HUES48 (cell line): ENCODE measurements at regions not wholly inside any gene's neighbourhood (a gene's known extent, or its start where the extent isn't known, plus 50 kb on each side); places are given as distances from the start of the nearest gene placed in this dataset.
"Not testable (repeated sequence)": the region's sequence is repeated elsewhere in the genome, so short reads cannot be mapped to it uniquely, and the experiment has no call there.

ENCODE experiments used
- H3K27ac ChIP-seq: one replicate; pipeline ENCODE4 v1.7.0; 2013; ENCODE audit warnings: low read depth, low read length, inconsistent platforms
- H3K27me3 ChIP-seq: 2 replicates; pipeline ENCODE4 v1.6.1; 2013; ENCODE audit warnings: mild to moderate bottlenecking, low read length; ENCODE audit not compliant: control insufficient read depth, insufficient read depth
- H3K36me3 ChIP-seq: 2 replicates; pipeline ENCODE4 v1.6.1; 2013; ENCODE audit warnings: low read length; ENCODE audit not compliant: control insufficient read depth, insufficient read depth
- H3K4me1 ChIP-seq: 2 replicates; pipeline ENCODE4 v1.6.1; 2013; ENCODE audit warnings: mild to moderate bottlenecking, low read length; ENCODE audit not compliant: control insufficient read depth, insufficient read depth
- H3K4me3 ChIP-seq: 2 replicates; pipeline ENCODE4 v1.5.1; 2013; ENCODE audit warnings: mild to moderate bottlenecking, low read depth, low read length
- H3K9ac ChIP-seq: 2 replicates; pipeline ENCODE4 v1.6.1; 2013; ENCODE audit warnings: mild to moderate bottlenecking, low read depth, low read length, moderate library complexity
- H3K9me3 ChIP-seq: 2 replicates; pipeline ENCODE4 v1.6.1; 2013; ENCODE audit warnings: low read length; ENCODE audit not compliant: control insufficient read depth, insufficient read depth

DNA sequence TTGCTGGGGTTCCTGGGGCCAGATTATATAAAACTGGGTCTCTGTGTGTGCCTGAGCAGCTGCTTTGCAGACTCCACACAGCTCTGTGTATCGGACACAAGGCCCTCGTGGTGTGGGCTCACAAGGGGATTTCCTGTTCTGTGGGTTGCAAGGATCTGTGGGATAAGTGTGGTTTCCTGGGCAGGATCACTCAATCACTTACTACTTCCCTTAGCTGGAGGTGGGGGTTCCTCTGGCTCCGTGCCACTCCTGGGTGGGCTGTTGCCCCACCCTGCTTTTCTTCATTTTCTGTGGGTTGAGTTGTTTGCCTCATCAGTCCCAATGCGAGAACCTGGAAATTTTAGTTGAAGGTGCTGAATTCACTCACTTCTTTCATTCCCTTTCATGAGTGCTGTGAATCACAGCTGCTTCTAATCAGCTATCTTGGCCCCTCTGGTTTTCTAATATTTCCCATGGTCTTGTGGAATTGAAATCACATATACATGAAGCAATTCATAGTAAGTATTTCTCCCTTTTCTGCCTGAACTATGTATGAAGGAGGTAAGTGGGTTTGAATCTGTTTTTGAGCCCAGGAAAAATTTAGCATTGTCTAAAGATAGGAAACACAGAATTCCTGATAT is 196.3 kb downstream of the DCDC2C start:
- Histone ChIP-seq H3K9me3 (peaks cover 9% of the 10 kb centered on the region; the same call in 1 of the 2 replicates), H3K27ac (no peak overlapping the region), H3K9ac (no peak overlapping the region), H3K4me3 (no peak overlapping the region), H3K27me3 (no peaks in the 10 kb centered on the region), H3K4me1 (no peaks in the 10 kb centered on the region), H3K36me3 (no peaks in the 10 kb centered on the region)

DNA sequence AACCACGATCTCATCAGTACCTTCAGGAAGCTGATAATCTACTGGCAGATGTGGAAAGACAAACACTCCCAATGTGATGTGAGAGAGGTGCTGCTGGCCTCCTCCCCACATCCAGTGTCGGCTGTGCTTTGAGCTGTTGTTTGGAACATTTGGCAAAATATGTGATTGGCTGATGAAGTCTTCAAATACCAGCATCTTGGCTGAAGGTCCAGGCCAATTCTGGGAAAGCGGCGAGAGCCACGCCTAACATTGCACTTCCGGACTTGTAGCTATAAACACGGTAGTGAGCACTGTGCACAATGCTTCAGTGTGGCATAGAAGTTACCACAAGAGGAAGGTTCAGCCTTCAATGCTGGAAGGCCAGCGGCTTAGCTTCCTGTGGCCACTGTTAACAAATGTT is 198.8 kb downstream of the DCDC2C start:
- Histone ChIP-seq H3K4me1 (no peaks in the 10 kb centered on the region), H3K9me3 (peaks cover 13% of the 10 kb centered on the region), H3K9ac (no peak overlapping the region), H3K4me3 (no peak overlapping the region), H3K27ac (no peak overlapping the region), H3K27me3 (no peaks in the 10 kb centered on the region), H3K36me3 (no peaks in the 10 kb centered on the region)

- Histone ChIP-seq H3K4me1 (no peaks in the 10 kb centered on the region), H3K9ac (no peak overlapping the region), H3K27me3 (no peaks in the 10 kb centered on the region), H3K36me3 (no peaks in the 10 kb centered on the region), H3K9me3 (peaks cover 26% of the 10 kb centered on the region), H3K27ac (no peak overlapping the region), H3K4me3 (no peak overlapping the region)
These were observed 200.7 kb downstream of the DCDC2C start for GRCh38 chr2:3904061-3904460.

- H3K4me1 ChIP-seq, H3K36me3 ChIP-seq, H3K9ac ChIP-seq, H3K27me3 ChIP-seq, H3K27ac ChIP-seq, H3K4me3 ChIP-seq: not testable (repeated sequence)
- peaks cover 35% of the 10 kb centered on the region for H3K9me3 ChIP-seq
These were observed 205.1 kb downstream of the DCDC2C start for GRCh38 chr2:3908498-3908897.

- Histone ChIP-seq H3K4me1 (no peaks in the 10 kb centered on the region), H3K4me3 (no peak overlapping the region), H3K9me3 (peaks cover 25% of the 10 kb centered on the region), H3K36me3 (no peaks in the 10 kb centered on the region), H3K9ac (no peak overlapping the region), H3K27ac (no peak overlapping the region), H3K27me3 (no peaks in the 10 kb centered on the region)
These were observed 208.6 kb downstream of the DCDC2C start for GRCh38 chr2:3911882-3912455.

- Histone ChIP-seq H3K4me1 (no peaks in the 10 kb centered on the region), H3K9me3 (peaks cover 20% of the 10 kb centered on the region), H3K27ac (no peak overlapping the region), H3K9ac (no peak overlapping the region), H3K4me3 (no peak overlapping the region), H3K27me3 (no peaks in the 10 kb centered on the region), H3K36me3 (no peaks in the 10 kb centered on the region)
These were observed 209.8 kb downstream of the DCDC2C start for GRCh38 chr2:3913166-3913565.

DNA sequence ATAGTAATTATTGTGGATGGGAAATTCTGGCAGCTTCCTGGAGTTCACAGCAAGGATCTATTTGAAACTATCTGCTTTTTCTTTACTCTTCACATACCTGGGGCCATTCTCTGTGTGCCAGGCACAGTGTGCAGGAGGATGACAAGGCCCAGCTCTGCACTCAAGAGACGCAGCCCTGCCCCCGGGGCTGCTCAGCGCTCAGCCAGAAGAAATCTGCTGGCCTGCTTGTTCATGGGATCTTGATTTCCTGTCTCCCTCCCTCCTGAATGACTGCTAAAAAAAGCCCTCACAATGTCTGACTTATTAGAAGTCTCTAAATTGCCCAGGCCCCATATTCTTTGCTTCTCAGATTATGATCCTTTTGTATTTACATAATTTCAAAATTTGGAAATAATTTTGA is 210.9 kb downstream of the DCDC2C start:
- H3K27ac ChIP-seq, result no peak overlapping the region
- H3K9ac ChIP-seq, result no peak overlapping the region
- no peaks in the 10 kb centered on the region for H3K27me3 ChIP-seq
- H3K4me3 ChIP-seq, result no peak overlapping the region
- H3K36me3 ChIP-seq, result no peaks in the 10 kb centered on the region
- H3K9me3 ChIP-seq, result peaks cover 11% of the 10 kb centered on the region
- H3K4me1 ChIP-seq, result no peaks in the 10 kb centered on the region

GRCh38 chr2:3927031-3927430 is 223.7 kb downstream of the DCDC2C start:
- Histone ChIP-seq H3K36me3 (no peaks in the 10 kb centered on the region), H3K9me3 (no peaks in the 10 kb centered on the region), H3K27ac (no peak overlapping the region), H3K27me3 (no peaks in the 10 kb centered on the region), H3K4me1 (no peaks in the 10 kb centered on the region), H3K9ac (no peak overlapping the region), H3K4me3 (no peak overlapping the region)

DNA sequence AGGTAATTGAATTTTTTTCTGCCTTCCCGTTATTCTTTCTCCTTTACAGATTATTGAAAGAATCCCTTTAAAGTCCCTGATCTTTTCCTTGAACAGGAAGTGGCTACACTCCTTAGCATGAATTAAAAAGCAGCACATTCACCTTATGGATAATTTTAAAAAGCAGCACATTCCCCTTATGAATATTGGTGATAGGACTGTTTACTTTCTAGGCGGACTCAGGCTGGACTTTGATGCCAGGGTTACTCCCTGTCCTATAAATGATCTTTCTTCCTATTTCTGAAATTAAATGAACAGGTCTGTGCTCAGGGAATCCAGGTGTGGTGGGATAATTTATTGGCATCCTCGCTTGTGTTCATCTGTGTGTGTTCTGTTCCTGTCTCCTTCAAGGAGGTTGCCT is 226.0 kb downstream of the DCDC2C start:
- no peak overlapping the region for H3K4me3 ChIP-seq
- no peaks in the 10 kb centered on the region for H3K9me3 ChIP-seq
- no peaks in the 10 kb centered on the region for H3K4me1 ChIP-seq
- no peaks in the 10 kb centered on the region for H3K36me3 ChIP-seq
- H3K27me3 ChIP-seq, result no peaks in the 10 kb centered on the region
- no peak overlapping the region for H3K27ac ChIP-seq
- H3K9ac ChIP-seq, result no peak overlapping the region

- Histone ChIP-seq H3K4me3 (no peak overlapping the region), H3K9ac (no peak overlapping the region), H3K4me1 (no peaks in the 10 kb centered on the region), H3K27ac (no peak overlapping the region), H3K36me3 (no peaks in the 10 kb centered on the region), H3K27me3 (no peaks in the 10 kb centered on the region), H3K9me3 (no peaks in the 10 kb centered on the region)
These were observed 226.9 kb downstream of the DCDC2C start for GRCh38 chr2:3930246-3930645.

DNA sequence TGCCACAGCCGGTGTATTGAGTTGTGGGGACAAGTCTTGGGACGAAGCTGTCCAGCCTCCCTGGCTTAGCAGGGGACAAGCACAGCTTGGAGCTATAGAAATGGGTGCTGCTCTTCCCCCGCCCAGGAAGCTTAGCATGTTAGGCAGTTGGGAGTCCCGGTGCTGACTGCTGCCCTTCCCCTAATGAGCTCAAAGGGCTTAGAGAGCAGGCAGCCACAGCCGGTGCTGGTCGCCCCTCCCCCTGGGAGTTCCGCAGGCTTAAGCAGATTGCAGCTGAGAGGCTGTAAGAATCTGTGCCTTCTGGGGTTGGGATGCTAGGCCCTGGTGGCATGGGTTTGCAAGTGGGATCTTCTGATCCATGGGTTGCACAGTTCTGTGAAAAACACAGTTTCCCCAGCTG is 237.3 kb downstream of the DCDC2C start:
- no peaks in the 10 kb centered on the region for H3K9me3 ChIP-seq
- H3K27ac ChIP-seq, result no peak overlapping the region
- no peaks in the 10 kb centered on the region for H3K36me3 ChIP-seq
- no peak overlapping the region for H3K9ac ChIP-seq
- no peak overlapping the region for H3K4me3 ChIP-seq
- H3K4me1 ChIP-seq, result no peaks in the 10 kb centered on the region
- no peaks in the 10 kb centered on the region for H3K27me3 ChIP-seq
